PC-3 (cell line): ENCODE measurements at regions not wholly inside any gene's neighbourhood (a gene's known extent, or its start where the extent isn't known, plus 50 kb on each side); places are given as distances from the start of the nearest gene placed in this dataset.

ENCODE experiments used
- ATAC-seq: fragments of 200-7000 bp; cut with Tn5 transposase; 2 replicates; pipeline ENCODE4 v1.9.1; 2020; ENCODE audit warnings: mild to moderate bottlenecking, moderate library complexity
- BruUV-seq: library from RNA; stranded (reverse); fragments of 400-500 nt; replicated peaks from 2 replicates; lab custom pipeline; 2021; lab: Mats Ljungman, UMichigan
- CTCF ChIA-PET: fragments of 300-600 bp; sonication (Branson Sonifier 250); formaldehyde crosslinking; loops from one replicate; lab custom pipeline; 2022; ENCODE audit warnings: antibody characterized with exemption; lab: Charles Lee
- POLR2A ChIA-PET: fragments of 300-600 bp; sonication (Branson Sonifier 250); formaldehyde crosslinking; loops from one replicate; lab custom pipeline; 2022; ENCODE audit warnings: antibody characterized with exemption; ENCODE audit not compliant: unreplicated experiment; lab: Charles Lee
- DNase-seq: peaks from one replicate; pipeline ENCODE4 v3.0.0-alpha.2; 2015
- H2AFZ ChIP-seq: fragments of 300-600 bp; sonication (generic); 2 replicates; pipeline ENCODE4 v1.6.0; 2016; ENCODE audit warnings: antibody characterized with exemption, low read length
- H3F3A ChIP-seq: fragments of 300-600 bp; sonication (generic); one replicate; pipeline ENCODE4 v1.6.0; 2017; ENCODE audit warnings: antibody characterized with exemption, low read length, control low read depth, mild to moderate bottlenecking; ENCODE audit not compliant: unreplicated experiment
- H3K27ac ChIP-seq: fragments of 300-600 bp; sonication (generic); 2 replicates; pipeline ENCODE4 v1.5.1; 2016; ENCODE audit warnings: mild to moderate bottlenecking, low read length
- H3K27me3 ChIP-seq: fragments of 300-600 bp; sonication (generic); 2 replicates; pipeline ENCODE4 v1.6.1; 2016; ENCODE audit warnings: low read length, mixed read lengths
- H3K36me3 ChIP-seq: fragments of 300-600 bp; sonication (generic); 2 replicates; pipeline ENCODE4 v1.6.1; 2016; ENCODE audit warnings: low read depth, mixed run types, low read length, mixed read lengths
- H3K4me1 ChIP-seq: fragments of 300-600 bp; sonication (generic); 2 replicates; pipeline ENCODE4 v1.5.1; 2016; ENCODE audit warnings: low read length; ENCODE audit not compliant: insufficient read depth
- H3K4me2 ChIP-seq: fragments of 300-600 bp; sonication (generic); 2 replicates; pipeline ENCODE4 v1.6.0; 2016; ENCODE audit warnings: low read length
- H3K4me3 ChIP-seq: fragments of 300-600 bp; sonication (generic); 2 replicates; pipeline ENCODE4 v1.5.1; 2016; ENCODE audit warnings: mild to moderate bottlenecking, low read length, mixed read lengths
- H3K79me2 ChIP-seq: fragments of 300-600 bp; sonication (generic); 2 replicates; pipeline ENCODE4 v1.6.1; 2017; ENCODE audit warnings: low read length, mixed read lengths
- H3K9ac ChIP-seq: fragments of 300-600 bp; sonication (generic); 2 replicates; pipeline ENCODE4 v1.6.0; 2016; ENCODE audit warnings: mild to moderate bottlenecking, low read length
- H3K9me2 ChIP-seq: fragments of 300-600 bp; sonication (generic); replicated peaks from 2 replicates; pipeline ENCODE4 v1.6.1; 2016; ENCODE audit warnings: mixed run types, low read length, mixed read lengths
- H3K9me3 ChIP-seq: fragments of 300-600 bp; sonication (generic); 2 replicates; pipeline ENCODE4 v1.6.1; 2016; ENCODE audit warnings: low read length, mixed read lengths
- H4K20me1 ChIP-seq: fragments of 300-600 bp; sonication (generic); 2 replicates; pipeline ENCODE4 v1.6.1; 2016; ENCODE audit warnings: low read length, mixed read lengths
- CTCF ChIP-seq: fragments of 300-600 bp; sonication (generic); conservative IDR thresholded peaks from 2 replicates; pipeline ENCODE4 v1.5.1; 2017; ENCODE audit warnings: antibody characterized with exemption, low read depth, mild to moderate bottlenecking, low read length
- EZH2 ChIP-seq: fragments of 300-600 bp; sonication (generic); IDR thresholded peaks from one replicate; pipeline ENCODE4 v1.6.1; 2017; ENCODE audit warnings: antibody characterized with exemption, mild to moderate bottlenecking, low read length; ENCODE audit not compliant: unreplicated experiment
- EZH2phosphoT487 ChIP-seq: fragments of 300-600 bp; sonication (generic); IDR thresholded peaks from 2 replicates; pipeline ENCODE4 v1.6.1; 2018; ENCODE audit warnings: mild to moderate bottlenecking, antibody characterized with exemption, low read length, borderline replicate concordance
- intact Hi-C: fragments of 100-400 bp; cut with micrococcal nuclease; formaldehyde crosslinking; loops from 2 replicates; pipeline ENCODE4 v1.9.0; 2023

- ChIA-PET POLR2A (no interaction called here), CTCF (no interaction called here)
- no peaks in the 10 kb centered on the region for H4K20me1 ChIP-seq
- no peaks in the 10 kb centered on the region for H3K79me2 ChIP-seq
- H3K9me3 ChIP-seq: no peaks in the 10 kb centered on the region
- no peaks in the 10 kb centered on the region for H3K9me2 ChIP-seq
- no peak overlapping the region for H3K4me2 ChIP-seq
- H3K36me3 ChIP-seq: no peaks in the 10 kb centered on the region
- no peak overlapping the region for H3K9ac ChIP-seq
- H3F3A ChIP-seq: no peaks in the 10 kb centered on the region
- DNase-seq (no peak), ATAC-seq (no peak)
- H3K27ac ChIP-seq: no peak overlapping the region
- H2AFZ ChIP-seq: no peak overlapping the region
- no peaks in the 10 kb centered on the region for H3K4me1 ChIP-seq
- no peaks in the 10 kb centered on the region for H3K27me3 ChIP-seq
- no peak overlapping the region for H3K4me3 ChIP-seq
- BruUV-seq: no TSS peak
- intact Hi-C loops: no loop called here
- TF ChIP-seq EZH2 (no peak), CTCF (no peak), EZH2phosphoT487 (no peak)
Observed at GRCh38 chr4:111417521-111417920, 727.7 kb upstream of the FAM241A start.

- Histone ChIP-seq H3K4me3 (no peak overlapping the region), H3K27ac (no peak overlapping the region), H4K20me1 (no peaks in the 10 kb centered on the region), H3K27me3 (no peaks in the 10 kb centered on the region), H3F3A (no peaks in the 10 kb centered on the region), H3K9ac (no peak overlapping the region), H3K36me3 (no peaks in the 10 kb centered on the region), H3K9me2 (no peaks in the 10 kb centered on the region), H3K79me2 (no peaks in the 10 kb centered on the region), H3K4me2 (no peak overlapping the region), H2AFZ (no peak overlapping the region), H3K9me3 (no peaks in the 10 kb centered on the region), H3K4me1 (peaks cover 21% of the 10 kb centered on the region)
- ChIA-PET POLR2A (no interaction called here), CTCF (interaction anchor here (0.6 kb wide), 1 partner anchor 105 kb away, joined by 5 read pairs; no protein-coding TSS in a partner anchor)
- no peak for ATAC-seq
- no TSS peak for BruUV-seq
- intact Hi-C loops: loop anchor here (10.0 kb wide), 1 partner anchor 131 kb away; no protein-coding TSS in a partner anchor
- TF ChIP-seq EZH2: no peak
- no peak for TF ChIP-seq CTCF
- no peak for TF ChIP-seq EZH2phosphoT487
- no peak for DNase-seq
Observed at GRCh38 chr4:111433441-111433840, 711.8 kb upstream of the FAM241A start.

GRCh38 chr4:111434586-111434985 lies 710.7 kb upstream of the FAM241A start:
- POLR2A ChIA-PET: no interaction called here
- DNase-seq: peak; percentile 80

More at GRCh38 chr4:111434586-111434985, 710.7 kb upstream of the FAM241A start:
- H3K4me2 ChIP-seq: peak overlapping the region; percentile 62
- H3K4me1 ChIP-seq: peaks cover 21% of the 10 kb centered on the region
- no peaks in the 10 kb centered on the region for H3K27me3 ChIP-seq
- no peak overlapping the region for H3K4me3 ChIP-seq
- intact Hi-C loops: loop anchor here (10.0 kb wide), 1 partner anchor 130 kb away; no protein-coding TSS in a partner anchor
- no peaks in the 10 kb centered on the region for H3K36me3 ChIP-seq
- H3K9me2 ChIP-seq: no peaks in the 10 kb centered on the region
- no peak overlapping the region for H2AFZ ChIP-seq
- H4K20me1 ChIP-seq: no peaks in the 10 kb centered on the region
- H3K27ac ChIP-seq: no peak overlapping the region
- no TSS peak for BruUV-seq
- no peaks in the 10 kb centered on the region for H3K9me3 ChIP-seq
- no peaks in the 10 kb centered on the region for H3F3A ChIP-seq
- H3K9ac ChIP-seq: no peak overlapping the region
- TF ChIP-seq CTCF: no peak
- TF ChIP-seq EZH2phosphoT487: no peak
- no peak for TF ChIP-seq EZH2
- ATAC-seq: peak; percentile 81
- CTCF ChIA-PET: no interaction called here
- H3K79me2 ChIP-seq: no peaks in the 10 kb centered on the region
